ENCODE measurements at regions not wholly inside any gene's neighbourhood (a gene's known extent, or its start where the extent isn't known, plus 50 kb on each side); places are given as distances from the start of the nearest gene placed in this dataset.

- ChIA-PET POLR2A (ENCODE audit: unreplicated experiment) (no interaction called here), CTCF (no interaction called here)
- no peaks in the 10 kb centered on the region for H3K79me2 ChIP-seq (ENCODE audit: low read depth)
- H2AFZ ChIP-seq: no peak overlapping the region
- TF ChIP-seq EZH2 (IDR thresholded peaks at IDR 0.05; ENCODE audit: low read depth): no peak
- no TSS peak for BruUV-seq (replicated peaks)
- no peaks in the 10 kb centered on the region; the same call in 1 of the 2 replicates for H3K9me3 ChIP-seq (ENCODE audit: insufficient read depth, low read depth)
- no peaks in the 10 kb centered on the region for H3K27me3 ChIP-seq (ENCODE audit: insufficient read depth, low read depth)
- no peaks in the 10 kb centered on the region for H3K9me2 ChIP-seq (ENCODE audit: insufficient read depth)
- intact Hi-C loops (cut with micrococcal nuclease; ENCODE audit: unreplicated experiment): no loop called here
- no peak overlapping the region for H3K27ac ChIP-seq
- DNase-seq: no peak
- no peak overlapping the region for H3K4me2 ChIP-seq
- no peaks in the 10 kb centered on the region for H3F3A ChIP-seq (ENCODE audit: insufficient read depth, low read depth)
- H4K20me1 ChIP-seq (ENCODE audit: insufficient read depth): no peaks in the 10 kb centered on the region
- H3K36me3 ChIP-seq (ENCODE audit: low read depth): no peaks in the 10 kb centered on the region
- H3K4me3 ChIP-seq: no peak overlapping the region
- H3K4me1 ChIP-seq (replicated peaks; ENCODE audit: insufficient read depth): no peaks in the 10 kb centered on the region
Observed at GRCh38 chr20:55258559-55258958, 746.8 kb downstream of the CBLN4 start.

GRCh38 chr20:55255016-55255415 lies 750.3 kb downstream of the CBLN4 start:
- intact Hi-C loops (cut with micrococcal nuclease; ENCODE audit: unreplicated experiment): no loop called here
- H3K4me3 ChIP-seq: no peak overlapping the region
- no peaks in the 10 kb centered on the region for H3K79me2 ChIP-seq (ENCODE audit: low read depth)
- no peaks in the 10 kb centered on the region for H3K9me2 ChIP-seq (ENCODE audit: insufficient read depth)
- TF ChIP-seq CTCF (conservative IDR thresholded peaks at IDR 0.05) (no peak), EZH2 (IDR thresholded peaks at IDR 0.05; ENCODE audit: low read depth) (no peak)
- H3K4me1 ChIP-seq (replicated peaks; ENCODE audit: insufficient read depth): no peaks in the 10 kb centered on the region
- H3K27me3 ChIP-seq (ENCODE audit: insufficient read depth, low read depth): no peaks in the 10 kb centered on the region
- no TSS peak for BruUV-seq (replicated peaks)
- no peak overlapping the region for H3K27ac ChIP-seq
- H3F3A ChIP-seq (ENCODE audit: insufficient read depth, low read depth): no peaks in the 10 kb centered on the region
- no peaks in the 10 kb centered on the region for H3K36me3 ChIP-seq (ENCODE audit: low read depth)
- DNase-seq: no peak
- no peak overlapping the region for H3K4me2 ChIP-seq
- ChIA-PET POLR2A (ENCODE audit: unreplicated experiment) (no interaction called here), CTCF (no interaction called here)
- H4K20me1 ChIP-seq (ENCODE audit: insufficient read depth): no peaks in the 10 kb centered on the region
- H2AFZ ChIP-seq: no peak overlapping the region
- H3K9me3 ChIP-seq (ENCODE audit: insufficient read depth, low read depth): no peaks in the 10 kb centered on the region

- H3K4me1 ChIP-seq (replicated peaks; ENCODE audit: insufficient read depth): no peaks in the 10 kb centered on the region
- H3K4me3 ChIP-seq: no peak overlapping the region
- no peaks in the 10 kb centered on the region for H3K27me3 ChIP-seq (ENCODE audit: insufficient read depth, low read depth)
- intact Hi-C loops (cut with micrococcal nuclease; ENCODE audit: unreplicated experiment): no loop called here
- no peaks in the 10 kb centered on the region for H4K20me1 ChIP-seq (ENCODE audit: insufficient read depth)
- BruUV-seq (replicated peaks): no TSS peak
- ChIA-PET CTCF (no interaction called here), POLR2A (ENCODE audit: unreplicated experiment) (no interaction called here)
- H3K4me2 ChIP-seq: no peak overlapping the region
- H3K27ac ChIP-seq: no peak overlapping the region
- H3F3A ChIP-seq (ENCODE audit: insufficient read depth, low read depth): no peaks in the 10 kb centered on the region
- H2AFZ ChIP-seq: no peak overlapping the region
- no peaks in the 10 kb centered on the region for H3K36me3 ChIP-seq (ENCODE audit: low read depth)
- no peaks in the 10 kb centered on the region for H3K9me2 ChIP-seq (ENCODE audit: insufficient read depth)
- no peak for DNase-seq
- H3K79me2 ChIP-seq (ENCODE audit: low read depth): no peaks in the 10 kb centered on the region
- TF ChIP-seq CTCF (conservative IDR thresholded peaks at IDR 0.05) (no peak), EZH2 (IDR thresholded peaks at IDR 0.05; ENCODE audit: low read depth) (no peak)
- no peaks in the 10 kb centered on the region for H3K9me3 ChIP-seq (ENCODE audit: insufficient read depth, low read depth)
Observed at GRCh38 chr20:55253781-55254180, 751.5 kb downstream of the CBLN4 start.

GRCh38 chr20:55252521-55252920 lies 752.8 kb downstream of the CBLN4 start:
- TF ChIP-seq CTCF (conservative IDR thresholded peaks at IDR 0.05) (no peak), EZH2 (IDR thresholded peaks at IDR 0.05; ENCODE audit: low read depth) (no peak)
- no peak for DNase-seq
- no peak overlapping the region for H2AFZ ChIP-seq
- H3K36me3 ChIP-seq (ENCODE audit: low read depth): no peaks in the 10 kb centered on the region
- no peak overlapping the region for H3K4me3 ChIP-seq
- H3K4me1 ChIP-seq (replicated peaks; ENCODE audit: insufficient read depth): no peaks in the 10 kb centered on the region
- intact Hi-C loops (cut with micrococcal nuclease; ENCODE audit: unreplicated experiment): no loop called here
- H3K79me2 ChIP-seq (ENCODE audit: low read depth): no peaks in the 10 kb centered on the region
- H3K9me3 ChIP-seq (ENCODE audit: insufficient read depth, low read depth): no peaks in the 10 kb centered on the region
- no peak overlapping the region for H3K27ac ChIP-seq
- no peaks in the 10 kb centered on the region for H3F3A ChIP-seq (ENCODE audit: insufficient read depth, low read depth)
- H4K20me1 ChIP-seq (ENCODE audit: insufficient read depth): no peaks in the 10 kb centered on the region
- H3K9me2 ChIP-seq (ENCODE audit: insufficient read depth): no peaks in the 10 kb centered on the region
- no peaks in the 10 kb centered on the region for H3K27me3 ChIP-seq (ENCODE audit: insufficient read depth, low read depth)
- ChIA-PET POLR2A (ENCODE audit: unreplicated experiment) (no interaction called here), CTCF (no interaction called here)
- H3K4me2 ChIP-seq: no peak overlapping the region
- no TSS peak for BruUV-seq (replicated peaks)

Measured in PC-9 (cell line).